Subcutaneous abdominal adipose tissue (tissue), 5 donors: ENCODE measurements at regions not wholly inside any gene's neighbourhood (a gene's known extent, or its start where the extent isn't known, plus 50 kb on each side); places are given as distances from the start of the nearest gene placed in this dataset.
"Not testable (repeated sequence)": the region's sequence is repeated elsewhere in the genome, so short reads cannot be mapped to it uniquely, and the experiment has no call there.

Experiments
- H3K27ac ChIP-seq: one replicate; pipeline ENCODE4 v1.7.0; 2013; ENCODE audit warnings: low read depth, mild to moderate bottlenecking, inconsistent platforms, low read length, moderate library complexity
- H3K27me3 ChIP-seq, 5 donors: one replicate each; pipeline ENCODE4 v1.7.0; 2013; ENCODE audit warnings: low read length in 5 of 5, inconsistent platforms in 1 of 5; ENCODE audit not compliant: control insufficient read depth in 5 of 5, insufficient read depth in 4 of 5
- H3K36me3 ChIP-seq, 5 donors: one replicate each; pipeline ENCODE4 v1.7.0; 2013; ENCODE audit warnings: low read length in 5 of 5; ENCODE audit not compliant: control insufficient read depth in 5 of 5, insufficient read depth in 5 of 5
- H3K4me1 ChIP-seq, 5 donors: one replicate each; pipeline ENCODE4 v1.7.0; 2013; ENCODE audit warnings: low read length in 5 of 5, mild to moderate bottlenecking in 3 of 5, moderate library complexity in 1 of 5; ENCODE audit not compliant: control insufficient read depth in 5 of 5, insufficient read depth in 5 of 5
- H3K4me3 ChIP-seq, 5 donors: one replicate each; pipeline ENCODE4 v1.7.0; 2013; ENCODE audit warnings: low read length in 5 of 5, low read depth in 1 of 5
- H3K9ac ChIP-seq, 5 donors: one replicate each; pipeline ENCODE4 v1.7.0; 2013; ENCODE audit warnings: low read length in 5 of 5, mild to moderate bottlenecking in 4 of 5, moderate library complexity in 3 of 5
- H3K9me3 ChIP-seq, 5 donors: one replicate each; pipeline ENCODE4 v1.7.0; 2013; ENCODE audit warnings: low read length in 5 of 5; ENCODE audit not compliant: control insufficient read depth in 5 of 5
- donor health status: healthy.
- donor health status: healthy.
- donor health status: healthy.
- donor health status: healthy.
- donor health status: healthy.

DNA sequence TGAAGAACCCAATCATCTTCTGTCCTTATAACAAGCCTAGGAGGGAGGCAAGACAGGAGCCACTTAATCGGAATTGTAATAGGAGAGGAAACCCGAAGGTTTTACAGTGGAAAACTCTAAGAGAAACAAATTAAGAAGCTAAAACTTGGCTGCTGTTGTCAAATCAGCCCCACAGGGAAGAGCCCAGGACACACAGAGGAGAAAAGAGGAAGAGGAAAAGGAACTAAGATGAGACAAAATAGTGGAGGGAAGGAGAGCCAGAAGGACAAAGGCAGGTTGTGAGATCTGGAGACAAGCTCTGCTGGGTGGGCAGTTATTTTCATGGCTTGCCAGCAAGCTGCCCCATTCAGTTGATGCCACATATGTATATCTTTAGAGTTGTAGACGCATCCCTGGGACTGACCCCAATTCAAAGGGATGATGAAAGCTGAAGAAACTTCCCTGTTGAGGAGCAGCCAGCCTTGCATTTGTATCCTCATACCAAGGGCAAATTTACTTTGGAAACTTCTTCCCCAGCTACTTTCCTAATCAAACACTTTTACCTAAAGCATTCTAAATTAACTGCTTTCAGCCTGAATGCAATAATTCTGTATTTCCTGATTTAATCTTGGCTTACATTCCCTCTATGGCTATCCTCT, 499.8 kb upstream of the MEIS1 start:
- no peaks in the 10 kb centered on the region for H3K36me3 ChIP-seq
- no peak overlapping the region for H3K4me3 ChIP-seq
- H3K9me3 ChIP-seq, result no peaks in the 10 kb centered on the region
- no peak overlapping the region for H3K27ac ChIP-seq
- peaks cover 0 to 2% (median 0%) of the 10 kb centered on the region in 5 donors for H3K27me3 ChIP-seq
- peaks cover 0 to 5% (median 0%) of the 10 kb centered on the region in 5 donors for H3K4me1 ChIP-seq
- H3K9ac ChIP-seq, result no peak overlapping the region

DNA sequence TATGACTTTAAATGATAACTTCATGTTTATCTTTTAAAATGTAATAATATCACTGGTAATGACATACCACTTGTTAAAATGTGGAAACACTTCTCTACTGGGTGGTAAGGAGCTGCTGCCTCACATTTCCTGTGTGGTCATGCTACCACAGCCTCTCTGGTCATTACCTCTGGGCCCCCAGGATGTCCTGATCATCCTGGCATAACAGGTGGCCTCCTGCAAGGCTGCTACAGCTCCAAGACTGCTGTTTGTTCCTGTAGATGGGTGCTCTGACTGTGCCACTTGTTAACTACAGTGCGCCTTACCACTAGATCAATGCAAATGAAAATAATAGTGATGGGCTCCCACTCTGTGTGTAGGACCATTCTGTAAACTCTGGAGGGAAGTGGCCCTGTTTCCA, 500.2 kb upstream of the SPRED2 start:
- Histone ChIP-seq H3K27me3 (peaks cover 0 to 2% (median 0%) of the 10 kb centered on the region in 5 donors), H3K4me3 (no peak overlapping the region), H3K9ac (no peak overlapping the region), H3K27ac (no peak overlapping the region), H3K4me1 (peaks cover 0 to 5% (median 0%) of the 10 kb centered on the region in 5 donors), H3K9me3 (no peaks in the 10 kb centered on the region), H3K36me3 (no peaks in the 10 kb centered on the region)

DNA sequence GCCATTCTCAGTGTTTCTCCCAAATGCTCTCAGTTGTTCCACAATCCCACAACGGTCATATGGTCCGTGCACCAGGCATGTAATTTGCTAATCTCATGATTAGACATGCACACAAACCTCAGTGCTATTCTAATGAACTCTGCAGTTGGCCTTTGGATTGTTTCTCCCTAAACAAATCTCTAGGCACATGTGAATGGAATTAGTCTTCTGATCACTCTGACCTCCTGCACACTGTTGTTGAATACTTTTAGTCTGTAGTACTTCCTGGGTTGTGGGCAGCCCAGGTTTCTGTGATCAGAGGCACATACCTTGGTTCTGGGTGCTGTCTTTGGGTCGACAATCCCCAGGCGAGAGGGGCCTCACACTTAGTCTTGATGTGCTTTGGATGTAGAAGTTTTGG, 498.7 kb upstream of the SPRED2 start:
- peaks cover 0 to 5% (median 0%) of the 10 kb centered on the region in 5 donors for H3K4me1 ChIP-seq
- peaks cover 0 to 2% (median 0%) of the 10 kb centered on the region in 5 donors for H3K27me3 ChIP-seq
- H3K36me3 ChIP-seq, result no peaks in the 10 kb centered on the region
- no peak overlapping the region for H3K4me3 ChIP-seq
- no peaks in the 10 kb centered on the region for H3K9me3 ChIP-seq
- no peak overlapping the region for H3K27ac ChIP-seq
- no peak overlapping the region for H3K9ac ChIP-seq

DNA sequence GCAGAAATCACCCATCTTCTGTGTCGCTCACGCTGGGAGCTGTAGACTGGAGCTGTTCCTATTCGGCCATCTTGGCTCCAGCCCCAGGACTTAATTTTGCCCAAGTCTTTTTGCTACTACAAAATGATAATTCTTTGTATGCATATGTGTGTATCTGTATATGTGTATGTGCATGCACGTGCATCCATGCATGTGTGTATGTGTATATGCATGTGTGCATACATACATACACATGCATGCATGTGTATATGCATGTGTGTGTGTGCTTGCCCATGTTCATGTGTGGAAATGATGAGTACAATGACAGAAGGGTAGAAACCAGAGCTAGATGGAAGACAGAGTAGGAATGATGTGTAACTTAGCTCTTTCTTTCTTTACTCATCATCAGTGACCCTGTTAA, 497.9 kb upstream of the SPRED2 start:
- no peak overlapping the region for H3K9ac ChIP-seq
- peaks cover 0 to 2% (median 0%) of the 10 kb centered on the region in 5 donors for H3K27me3 ChIP-seq
- H3K4me3 ChIP-seq, result no peak overlapping the region
- no peaks in the 10 kb centered on the region for H3K9me3 ChIP-seq
- H3K27ac ChIP-seq, result no peak overlapping the region
- H3K36me3 ChIP-seq, result no peaks in the 10 kb centered on the region
- peaks cover 0 to 5% (median 0%) of the 10 kb centered on the region in 5 donors for H3K4me1 ChIP-seq

DNA sequence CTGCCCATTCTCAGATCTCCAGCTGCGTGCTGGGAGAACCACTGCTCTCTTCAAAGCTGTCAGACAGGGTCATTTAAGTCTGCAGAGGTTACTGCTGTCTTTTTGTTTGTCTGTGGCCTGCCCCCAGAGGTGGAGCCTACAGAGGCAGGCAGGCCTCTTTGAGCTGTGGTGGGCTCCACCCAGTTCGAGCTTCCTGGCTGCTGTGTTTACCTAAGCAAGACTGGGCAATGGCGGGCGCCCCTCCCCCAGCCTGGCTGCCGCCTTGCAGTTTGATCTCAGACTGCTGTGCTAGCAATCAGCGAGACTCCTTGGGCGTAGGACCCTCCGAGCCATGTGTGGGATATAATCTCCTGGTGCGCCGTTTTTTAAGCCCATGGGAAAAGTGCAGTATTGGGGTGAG, 497.3 kb upstream of the SPRED2 start:
- H3K9ac ChIP-seq, H3K4me3 ChIP-seq, H3K36me3 ChIP-seq, H3K9me3 ChIP-seq, H3K27ac ChIP-seq, H3K4me1 ChIP-seq, H3K27me3 ChIP-seq: not testable (repeated sequence)

DNA sequence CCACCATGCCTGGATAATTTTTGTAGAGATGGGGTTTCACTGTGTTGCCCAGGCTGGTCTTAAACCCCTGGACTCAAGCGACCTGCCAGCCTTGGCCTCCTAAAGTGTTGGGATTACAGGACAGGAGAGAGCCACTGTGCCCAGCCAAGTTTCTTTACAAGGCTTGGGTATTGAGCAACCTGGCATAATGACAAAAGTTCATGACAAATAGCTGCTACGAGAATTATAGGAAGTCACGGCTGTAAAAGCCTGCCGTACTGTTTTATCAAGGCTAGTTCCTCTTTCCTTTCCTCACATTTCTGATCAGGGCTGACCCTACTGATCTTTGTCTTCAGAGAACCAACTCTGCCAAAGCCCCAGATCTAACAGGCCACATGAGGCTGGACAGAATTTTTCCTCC, 490.4 kb upstream of the SPRED2 start:
- H3K36me3 ChIP-seq, result no peaks in the 10 kb centered on the region
- H3K27me3 ChIP-seq, result no peaks in the 10 kb centered on the region
- H3K27ac ChIP-seq, result peak overlapping the region; percentile 45
- H3K4me1 ChIP-seq, result peaks cover 0 to 13% (median 9%) of the 10 kb centered on the region in 5 donors
- H3K9me3 ChIP-seq, result no peaks in the 10 kb centered on the region
- H3K9ac ChIP-seq, result peak overlapping the region in 1 of 5 donors; percentile 42
- H3K4me3 ChIP-seq, result peak overlapping the region in 2 of 5 donors; percentile 9 to 13

DNA sequence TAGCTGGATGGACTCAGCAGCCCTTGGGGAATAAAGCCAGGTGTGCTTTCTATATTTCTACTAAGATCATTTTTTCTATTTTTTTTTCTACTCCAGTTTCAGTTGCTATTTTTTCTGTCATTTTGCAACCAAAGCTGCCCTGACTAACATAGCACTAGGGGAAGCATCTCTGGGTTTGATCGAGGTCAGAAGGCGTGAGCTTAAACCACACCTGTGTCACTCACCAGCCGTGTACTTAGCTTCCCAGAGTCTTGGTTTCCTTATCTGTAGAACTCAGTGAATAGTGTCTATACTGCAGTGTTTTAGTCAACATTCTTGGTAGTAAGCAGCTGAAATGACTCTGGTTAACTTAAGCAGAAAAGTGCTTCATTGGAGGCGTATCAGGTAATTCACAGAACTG, 489.6 kb upstream of the SPRED2 start:
- Histone ChIP-seq H3K27ac (no peak overlapping the region), H3K9me3 (no peaks in the 10 kb centered on the region), H3K4me1 (peaks cover 0 to 13% (median 9%) of the 10 kb centered on the region in 5 donors), H3K4me3 (no peak overlapping the region), H3K9ac (no peak overlapping the region), H3K36me3 (no peaks in the 10 kb centered on the region), H3K27me3 (no peaks in the 10 kb centered on the region)

DNA sequence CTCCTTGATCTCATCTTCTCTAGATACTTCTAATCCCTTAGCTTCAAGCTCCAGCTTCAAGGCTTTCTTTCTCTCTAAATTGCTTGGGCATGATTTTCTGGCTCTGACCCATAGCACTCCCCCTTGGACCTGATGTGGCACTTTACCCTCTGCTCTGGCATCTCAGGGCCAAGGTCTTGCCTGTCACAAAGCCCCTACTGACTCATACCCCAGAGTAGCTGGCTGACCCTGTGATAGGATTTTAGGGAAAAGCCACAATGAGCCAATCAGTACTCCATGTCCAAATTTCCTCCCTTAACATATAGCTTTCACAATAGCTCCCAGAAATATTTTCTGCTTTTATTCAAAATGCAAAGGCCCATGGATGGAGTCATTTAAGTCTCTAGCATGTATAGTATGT, 488.7 kb upstream of the SPRED2 start:
- no peaks in the 10 kb centered on the region for H3K27me3 ChIP-seq
- H3K27ac ChIP-seq, result no peak overlapping the region
- no peaks in the 10 kb centered on the region for H3K36me3 ChIP-seq
- no peaks in the 10 kb centered on the region for H3K9me3 ChIP-seq
- no peak overlapping the region for H3K9ac ChIP-seq
- peaks cover 0 to 13% (median 9%) of the 10 kb centered on the region in 5 donors for H3K4me1 ChIP-seq
- H3K4me3 ChIP-seq, result no peak overlapping the region

DNA sequence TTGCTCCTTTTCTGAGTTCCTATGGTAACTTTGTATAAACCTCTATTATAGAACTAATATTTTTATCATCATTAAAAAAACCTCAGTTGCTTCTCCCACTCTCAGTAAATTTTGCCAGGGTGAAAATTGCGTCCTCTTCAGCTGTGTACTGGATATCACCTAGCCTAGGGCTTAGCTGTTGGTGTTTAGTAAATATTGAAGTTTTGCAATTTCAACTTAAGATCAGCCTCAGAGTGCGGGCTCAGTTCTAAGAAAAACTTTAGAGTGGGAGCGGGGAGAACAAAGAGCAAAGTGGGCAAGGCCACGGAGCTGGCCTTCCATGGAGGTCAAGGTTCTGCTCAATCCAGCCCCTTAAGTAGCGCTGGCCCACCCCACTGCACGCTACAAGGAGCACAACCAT, 488.3 kb upstream of the SPRED2 start:
- Histone ChIP-seq H3K27ac (no peak overlapping the region), H3K4me1 (peaks cover 0 to 13% (median 9%) of the 10 kb centered on the region in 5 donors), H3K4me3 (no peak overlapping the region), H3K27me3 (no peaks in the 10 kb centered on the region), H3K9me3 (no peaks in the 10 kb centered on the region), H3K36me3 (no peaks in the 10 kb centered on the region), H3K9ac (no peak overlapping the region)

DNA sequence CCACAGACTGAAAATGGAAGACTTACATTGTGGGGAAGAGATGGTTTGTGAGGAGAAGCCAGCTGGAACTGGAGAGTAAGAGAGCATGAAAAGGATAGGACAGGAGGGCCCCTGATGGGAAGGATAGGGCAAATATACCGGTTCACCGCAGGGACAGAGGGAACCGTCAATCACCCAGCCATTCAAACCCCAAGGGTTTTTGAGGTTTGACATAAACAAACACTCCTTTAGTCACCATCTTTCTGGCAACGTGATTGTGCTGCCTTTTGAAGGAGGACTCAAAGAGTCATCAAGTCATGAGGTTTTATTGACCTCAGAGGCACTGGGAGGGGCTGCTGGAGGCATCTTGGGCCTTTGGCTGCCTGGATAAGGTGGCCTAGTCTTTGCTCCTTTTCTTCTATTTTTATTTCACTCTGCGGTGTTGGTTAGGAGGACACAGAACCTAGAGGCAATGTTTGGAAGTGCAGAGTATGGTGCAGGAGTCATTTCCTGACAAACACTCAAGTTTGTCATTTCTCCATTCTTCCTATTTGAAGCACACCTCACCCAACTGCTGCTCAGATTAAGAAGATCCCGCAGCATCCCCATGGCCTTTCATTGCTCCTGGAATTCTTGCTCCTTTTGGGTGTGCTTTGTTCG, 487.3 kb upstream of the SPRED2 start:
- Histone ChIP-seq H3K4me3 (no peak overlapping the region), H3K4me1 (peaks cover 0 to 13% (median 9%) of the 10 kb centered on the region in 5 donors), H3K9ac (no peak overlapping the region), H3K27ac (no peak overlapping the region), H3K36me3 (no peaks in the 10 kb centered on the region), H3K9me3 (no peaks in the 10 kb centered on the region), H3K27me3 (no peaks in the 10 kb centered on the region)
